H1 (cell line): ENCODE measurements at regions not wholly inside any gene's neighbourhood (a gene's known extent, or its start where the extent isn't known, plus 50 kb on each side); places are given as distances from the start of the nearest gene placed in this dataset.

ENCODE experiments used
- BRCA1 ChIP-seq: IDR thresholded peaks from 2 replicates; pipeline ENCODE4 v1.6.1; 2012; ENCODE audit warnings: low read depth, low read length, improper control_type of control experiment
- CHD1 ChIP-seq: IDR thresholded peaks from 2 replicates; pipeline ENCODE4 v1.6.1; 2012; ENCODE audit warnings: low read depth, low read length, improper control_type of control experiment
- CTCF ChIP-seq, 3 experiments: IDR thresholded peaks; 1 replicate in 2 of 3; 2 replicates in 1 of 3; pipeline versions ENCODE4 v1.5.1 to v1.6.1; 2011; ENCODE audit warnings: low read length in 3 of 3, mild to moderate bottlenecking in 3 of 3, inconsistent platforms in 2 of 3, low read depth in 1 of 3, moderate library complexity in 1 of 3; ENCODE audit not compliant: insufficient read depth in 1 of 3; ENCODE audit errors: control extremely low read depth in 1 of 3
- EP300 ChIP-seq, 2 experiments: IDR thresholded peaks; 1 replicate in 1 of 2; 2 replicates in 1 of 2; pipeline ENCODE4 v1.6.1; 2011 to 2012; ENCODE audit warnings: low read depth in 2 of 2, low read length in 2 of 2, mild to moderate bottlenecking in 2 of 2, borderline replicate concordance in 1 of 2, inconsistent platforms in 1 of 2, moderate library complexity in 1 of 2
- EZH2 ChIP-seq: fragments of 200-600 bp; sonication (generic); IDR thresholded peaks from 2 replicates; pipeline ENCODE4 v1.7.1; 2012; ENCODE audit warnings: low read depth, mild to moderate bottlenecking, moderate library complexity, low read length, inconsistent platforms; ENCODE audit not compliant: severe bottlenecking
- NANOG ChIP-seq: IDR thresholded peaks from 2 replicates; pipeline ENCODE4 v1.6.1; 2011; ENCODE audit warnings: low read length, low read depth, mild to moderate bottlenecking, inconsistent platforms; ENCODE audit not compliant: insufficient read depth, poor library complexity, severe bottlenecking
- RAD21 ChIP-seq, 2 experiments: IDR thresholded peaks in 1 of 2; conservative IDR thresholded peaks in 1 of 2; 2 replicates each; pipeline ENCODE4 v1.6.1; 2011; ENCODE audit warnings: low read depth in 2 of 2, low read length in 2 of 2, improper control_type of control experiment in 1 of 2, inconsistent platforms in 1 of 2, mild to moderate bottlenecking in 1 of 2, moderate library complexity in 1 of 2
- RFX5 ChIP-seq: IDR thresholded peaks from 2 replicates; pipeline ENCODE4 v1.6.1; 2011; ENCODE audit warnings: low read depth, low read length, improper control_type of control experiment, borderline replicate concordance
- SIN3A ChIP-seq, 2 experiments: IDR thresholded peaks in 1 of 2; conservative IDR thresholded peaks in 1 of 2; 2 replicates each; pipeline ENCODE4 v1.6.1; 2011 to 2012; ENCODE audit warnings: low read length in 2 of 2, improper control_type of control experiment in 1 of 2, low read depth in 1 of 2, mild to moderate bottlenecking in 1 of 2
- SIRT6 ChIP-seq: IDR thresholded peaks from one replicate; pipeline ENCODE4 v1.7.1; 2012; ENCODE audit warnings: low read length, inconsistent platforms
- YY1 ChIP-seq: IDR thresholded peaks from 2 replicates; pipeline ENCODE4 v1.6.1; 2011; ENCODE audit warnings: low read depth, mild to moderate bottlenecking, low read length
- TF ChIP-seq, protein P1 (sequence below): IDR thresholded peaks from 2 replicates; pipeline ENCODE4 v1.6.1; 2012; ENCODE audit warnings: inconsistent platforms

DNA sequence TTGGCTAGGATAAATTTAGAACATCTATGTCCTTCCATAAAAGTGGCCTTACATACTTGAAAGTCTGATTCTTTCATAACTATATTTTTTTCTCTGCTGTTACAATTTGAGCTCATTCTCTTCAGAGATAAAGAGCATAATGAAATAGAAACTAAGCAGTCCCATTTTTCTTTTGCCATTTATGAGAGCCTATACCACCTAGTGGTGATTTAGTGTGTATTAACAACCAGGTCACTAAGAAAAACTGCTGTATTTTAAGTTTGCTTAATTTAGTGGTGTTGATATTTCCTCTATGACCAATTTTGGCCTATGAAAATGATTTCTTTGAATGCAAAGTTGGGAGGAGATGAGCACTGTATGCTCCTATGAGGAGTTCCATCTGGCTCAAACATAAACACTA, 88.7 kb upstream of the ZWINT start (continued):
- TF ChIP-seq YY1 (no peak), BRCA1 (no peak), NANOG (no peak), CHD1 (no peak), SIN3A (conservative IDR thresholded peaks at IDR 0.05 in 1 of 2, IDR thresholded peaks at IDR 0.05 in 1 of 2; ENCODE audit: low read depth in 1 of 2, low read length in 2 of 2) (no peak), RAD21 (IDR thresholded peaks at IDR 0.05 in 1 of 2, conservative IDR thresholded peaks at IDR 0.05 in 1 of 2; ENCODE audit: low read depth in 2 of 2, low read length in 2 of 2) (peak in 1 of 2 experiments; percentile 8; a peak in 2 of 4 replicates), RFX5 (no peak), EP300 (IDR thresholded peaks at IDR 0.05; ENCODE audit: borderline replicate concordance in 1 of 2, low read depth in 2 of 2, low read length in 2 of 2) (no peak), EZH2 (no peak), SIRT6 (no peak), CTCF (IDR thresholded peaks at IDR 0.05; ENCODE audit: control extremely low read depth in 1 of 3, insufficient read depth in 1 of 3, low read depth in 1 of 3, low read length in 3 of 3) (peak in 1 of 3 experiments; percentile 15; a peak in 1 of 4 replicates)
- TF ChIP-seq, protein P1, sequence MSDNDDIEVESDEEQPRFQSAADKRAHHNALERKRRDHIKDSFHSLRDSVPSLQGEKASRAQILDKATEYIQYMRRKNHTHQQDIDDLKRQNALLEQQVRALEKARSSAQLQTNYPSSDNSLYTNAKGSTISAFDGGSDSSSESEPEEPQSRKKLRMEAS: no peak
